ENCODE measurements at regions not wholly inside any gene's neighbourhood (a gene's known extent, or its start where the extent isn't known, plus 50 kb on each side); places are given as distances from the start of the nearest gene placed in this dataset.

GRCh38 chr3:110932567-110932966 lies 139.0 kb upstream of the NECTIN3 start:
- TF ChIP-seq POLR2A (IDR thresholded peaks at IDR 0.05), result no peak
- no peak for TF ChIP-seq CTCF (IDR thresholded peaks at IDR 0.05)
